OCI-LY3 (cell line): ENCODE measurements at regions not wholly inside any gene's neighbourhood (a gene's known extent, or its start where the extent isn't known, plus 50 kb on each side); places are given as distances from the start of the nearest gene placed in this dataset.

Experiments
- H2AFZ ChIP-seq: fragments of 200-600, 300-600 bp; shearing (Covaris generic); 2 replicates; pipeline ENCODE4 v1.6.0; 2014; ENCODE audit warnings: antibody characterized with exemption, low read depth, low read length
- H3K27ac ChIP-seq: fragments of 200-600, 300-600 bp; sonication (generic); 2 replicates; pipeline ENCODE4 v1.5.1; 2014; ENCODE audit warnings: mild to moderate bottlenecking, low read length, moderate library complexity, mixed read lengths
- H3K27me3 ChIP-seq: fragments of 200-600, 300-600 bp; sonication (generic); 2 replicates; pipeline ENCODE4 v1.6.1; 2014; ENCODE audit warnings: low read depth, low read length, mixed read lengths
- H3K36me3 ChIP-seq: fragments of 200-600, 300-600 bp; sonication (generic); replicated peaks from 2 replicates; pipeline ENCODE3; 2014; ENCODE audit warnings: low read depth, low read length, mixed read lengths
- H3K4me1 ChIP-seq: fragments of 300-600, 200-600 bp; sonication (generic); 2 replicates; pipeline ENCODE4 v1.6.1; 2014; ENCODE audit warnings: low read length, mixed read lengths
- H3K4me2 ChIP-seq: fragments of 200-600, 300-600 bp; sonication (generic); 2 replicates; pipeline ENCODE4 v1.6.1; 2014; ENCODE audit warnings: low read length, mixed read lengths
- H3K4me3 ChIP-seq: fragments of 300-600, 200-600 bp; sonication (generic); 2 replicates; pipeline ENCODE4 v1.5.1; 2014; ENCODE audit warnings: antibody characterized with exemption, mild to moderate bottlenecking, low read length, moderate library complexity
- H3K79me2 ChIP-seq: fragments of 300-600, 200-600 bp; shearing (Covaris generic); 2 replicates; pipeline ENCODE4 v1.6.1; 2014; ENCODE audit warnings: mild to moderate bottlenecking, low read length, mixed read lengths
- H3K9ac ChIP-seq: fragments of 300-600, 200-600 bp; shearing (Covaris generic); 2 replicates; pipeline ENCODE4 v1.6.0; 2014; ENCODE audit warnings: mild to moderate bottlenecking, low read length, moderate library complexity
- H3K9me3 ChIP-seq: fragments of 200-600, 300-600 bp; shearing (Covaris generic); 2 replicates; pipeline ENCODE4 v1.6.1; 2014; ENCODE audit warnings: low read length, mixed read lengths; ENCODE audit not compliant: insufficient read depth
- H4K20me1 ChIP-seq: fragments of 200-600, 300-600 bp; sonication (generic); 2 replicates; pipeline ENCODE4 v1.6.1; 2016; ENCODE audit warnings: low read length, mixed read lengths; ENCODE audit not compliant: insufficient read depth
- CTCF ChIP-seq: fragments of 200-600, 300-600 bp; sonication (generic); IDR thresholded peaks from 2 replicates; pipeline ENCODE4 v1.5.1; 2014; ENCODE audit warnings: antibody characterized with exemption, low read length, low read depth
- EZH2phosphoT487 ChIP-seq: fragments of 200-600 bp; shearing (Covaris generic); IDR thresholded peaks from 2 replicates; pipeline ENCODE4 v1.6.1; 2018; ENCODE audit warnings: antibody characterized with exemption, mixed run types, low read depth

GRCh38 chr6:48212501-48212900 lies 101.5 kb upstream of the PTCHD4 start:
- no peaks in the 10 kb centered on the region for H3K9me3 ChIP-seq
- peak overlapping the region; percentile 28; the same call in 1 of the 2 replicates for H2AFZ ChIP-seq
- H3K36me3 ChIP-seq = no peaks in the 10 kb centered on the region
- TF ChIP-seq CTCF (no peak), EZH2phosphoT487 (no peak)
- no peaks in the 10 kb centered on the region for H3K79me2 ChIP-seq
- no peaks in the 10 kb centered on the region; the same call in 1 of the 2 replicates for H3K4me1 ChIP-seq
- H3K9ac ChIP-seq = no peak overlapping the region
- H3K27ac ChIP-seq = no peak overlapping the region
- no peak overlapping the region for H3K4me3 ChIP-seq
- H3K27me3 ChIP-seq = no peaks in the 10 kb centered on the region
- H4K20me1 ChIP-seq = no peaks in the 10 kb centered on the region
- no peak overlapping the region for H3K4me2 ChIP-seq

GRCh38 chr6:48206091-48206490 lies 95.1 kb upstream of the PTCHD4 start:
- Histone ChIP-seq H3K4me3 (no peak overlapping the region), H2AFZ (no peak overlapping the region), H3K27me3 (no peaks in the 10 kb centered on the region), H3K36me3 (no peaks in the 10 kb centered on the region), H3K27ac (no peak overlapping the region), H3K9me3 (no peaks in the 10 kb centered on the region), H4K20me1 (no peaks in the 10 kb centered on the region), H3K4me2 (no peak overlapping the region), H3K4me1 (no peaks in the 10 kb centered on the region), H3K79me2 (no peaks in the 10 kb centered on the region), H3K9ac (no peak overlapping the region)
- TF ChIP-seq EZH2phosphoT487 = no peak
- no peak for TF ChIP-seq CTCF

GRCh38 chr6:48200869-48201390 lies 89.9 kb upstream of the PTCHD4 start:
- Histone ChIP-seq H3K9ac (no peak overlapping the region), H3K36me3 (no peaks in the 10 kb centered on the region), H3K27me3 (no peaks in the 10 kb centered on the region), H3K4me3 (no peak overlapping the region), H3K4me1 (no peaks in the 10 kb centered on the region), H3K27ac (no peak overlapping the region), H4K20me1 (no peaks in the 10 kb centered on the region), H3K9me3 (no peaks in the 10 kb centered on the region), H3K4me2 (no peak overlapping the region), H2AFZ (no peak overlapping the region), H3K79me2 (no peaks in the 10 kb centered on the region)
- TF ChIP-seq CTCF = no peak
- TF ChIP-seq EZH2phosphoT487 = no peak

GRCh38 chr6:48199499-48199898 lies 88.5 kb upstream of the PTCHD4 start:
- H3K27me3 ChIP-seq = no peaks in the 10 kb centered on the region
- no peak overlapping the region for H3K4me2 ChIP-seq
- TF ChIP-seq CTCF (no peak), EZH2phosphoT487 (no peak)
- 0 out of 2 replicates have a peak, but pooled peaks cover 4% of the 10 kb centered on the region for H3K4me1 ChIP-seq
- H3K27ac ChIP-seq = no peak overlapping the region
- no peaks in the 10 kb centered on the region for H3K9me3 ChIP-seq
- H3K36me3 ChIP-seq = no peaks in the 10 kb centered on the region
- no peak overlapping the region for H3K4me3 ChIP-seq
- no peak overlapping the region for H2AFZ ChIP-seq
- H3K9ac ChIP-seq = no peak overlapping the region
- H3K79me2 ChIP-seq = no peaks in the 10 kb centered on the region
- no peaks in the 10 kb centered on the region for H4K20me1 ChIP-seq
